GM13977 (cell line): ENCODE measurements at regions not wholly inside any gene's neighbourhood (a gene's known extent, or its start where the extent isn't known, plus 50 kb on each side); places are given as distances from the start of the nearest gene placed in this dataset.

Experiments
- DNase-seq: peaks from one replicate; pipeline ENCODE4 v3.0.0; 2012; ENCODE audit warnings: low spot score
- CTCF ChIP-seq: IDR thresholded peaks from 2 replicates; pipeline ENCODE4 v1.5.1; 2012; ENCODE audit warnings: mild to moderate bottlenecking, control low read depth; ENCODE audit not compliant: insufficient read depth; ENCODE audit errors: extremely low read depth, missing control alignments
- in situ Hi-C: fragments of 300-500 bp; cut with MboI; formaldehyde crosslinking; loops from one replicate; pipeline ENCODE4 v1.12.0; 2022; ENCODE audit warnings: low sequenced_read_pairs, low pct_unique_long_range_greater_than_20kb, mixed read lengths, inconsistent platforms; ENCODE audit not compliant: unreplicated experiment

DNA sequence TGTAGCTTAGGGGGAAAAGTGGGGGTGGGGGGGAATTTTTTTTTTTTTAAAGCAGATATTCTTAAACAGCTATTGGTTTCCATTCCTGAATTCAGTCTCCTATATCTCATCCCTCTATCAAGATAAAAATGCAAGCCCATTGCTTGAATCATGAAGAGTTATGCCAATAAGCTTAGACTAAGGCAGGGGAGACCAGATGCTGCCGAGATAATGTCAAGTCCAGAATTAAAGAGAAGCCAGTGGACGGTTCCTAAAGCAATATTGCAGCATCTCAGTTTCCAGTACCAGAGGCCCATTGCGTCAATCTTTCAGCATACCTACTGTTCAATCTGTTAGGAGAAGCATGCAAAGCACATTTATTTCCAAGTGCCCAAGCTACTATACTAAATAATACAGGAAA, 309.4 kb downstream of the BARHL2 start:
- in situ Hi-C loops = no loop called here
- DNase-seq = no peak
- TF ChIP-seq CTCF = no peak

GRCh38 chr1:90405726-90406125, 311.4 kb downstream of the BARHL2 start:
- no peak for DNase-seq
- TF ChIP-seq CTCF = no peak
- in situ Hi-C loops = no loop called here

GRCh38 chr1:90402893-90403849, 313.9 kb downstream of the BARHL2 start:
- in situ Hi-C loops = no loop called here
- no peak for DNase-seq

DNA sequence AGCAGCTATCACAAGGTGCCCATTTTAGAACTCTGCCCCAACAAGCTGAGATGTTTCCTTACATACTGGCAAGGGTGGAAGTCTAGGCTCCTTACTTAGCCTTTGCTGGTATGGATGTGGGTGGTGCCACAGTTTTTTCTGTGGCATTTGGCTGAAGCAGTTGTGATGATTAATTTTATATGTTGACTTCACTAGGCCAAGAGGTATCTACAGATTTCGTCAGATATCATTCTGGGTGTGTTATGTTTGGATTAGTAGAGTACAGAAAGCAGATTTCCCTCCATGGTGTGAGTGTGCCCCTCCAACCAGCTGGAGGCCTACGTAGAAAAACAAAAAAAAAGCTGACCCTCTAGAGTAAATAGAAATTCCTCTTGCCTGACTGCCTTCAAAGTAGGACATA, 317.0 kb downstream of the BARHL2 start:
- TF ChIP-seq CTCF = no peak
- in situ Hi-C loops = no loop called here
- DNase-seq = no peak

More at GRCh38 chr1:90402893-90403849, 313.9 kb downstream of the BARHL2 start:
- TF ChIP-seq CTCF = no peak

DNA sequence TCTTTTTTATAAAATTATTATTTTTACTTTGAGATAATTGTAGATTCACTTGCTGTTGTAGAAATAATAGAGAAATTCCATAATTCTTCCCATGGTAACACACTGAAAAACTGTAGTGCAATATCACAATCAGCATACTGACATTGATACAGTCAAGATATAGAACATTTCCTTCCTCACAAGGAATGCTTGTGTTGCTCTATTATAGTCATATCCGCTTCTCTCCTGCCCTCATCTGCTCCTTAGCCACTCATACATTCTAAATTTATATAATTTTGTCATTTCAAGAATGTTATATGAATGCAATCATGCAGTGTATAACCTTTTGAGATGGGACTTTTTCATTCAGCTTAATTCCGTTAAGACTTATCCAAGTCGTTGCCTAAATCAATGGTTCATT, 320.2 kb downstream of the BARHL2 start:
- in situ Hi-C loops = no loop called here
- DNase-seq = no peak
- no peak for TF ChIP-seq CTCF

- in situ Hi-C loops = no loop called here
- no peak for DNase-seq
- no peak for TF ChIP-seq CTCF
These were observed 322.9 kb downstream of the BARHL2 start for GRCh38 chr1:90394247-90394646.
